ENCODE measurements at regions not wholly inside any gene's neighbourhood (a gene's known extent, or its start where the extent isn't known, plus 50 kb on each side); places are given as distances from the start of the nearest gene placed in this dataset.
"Not testable (repeated sequence)": the region's sequence is repeated elsewhere in the genome, so short reads cannot be mapped to it uniquely, and the experiment has no call there.

DNA sequence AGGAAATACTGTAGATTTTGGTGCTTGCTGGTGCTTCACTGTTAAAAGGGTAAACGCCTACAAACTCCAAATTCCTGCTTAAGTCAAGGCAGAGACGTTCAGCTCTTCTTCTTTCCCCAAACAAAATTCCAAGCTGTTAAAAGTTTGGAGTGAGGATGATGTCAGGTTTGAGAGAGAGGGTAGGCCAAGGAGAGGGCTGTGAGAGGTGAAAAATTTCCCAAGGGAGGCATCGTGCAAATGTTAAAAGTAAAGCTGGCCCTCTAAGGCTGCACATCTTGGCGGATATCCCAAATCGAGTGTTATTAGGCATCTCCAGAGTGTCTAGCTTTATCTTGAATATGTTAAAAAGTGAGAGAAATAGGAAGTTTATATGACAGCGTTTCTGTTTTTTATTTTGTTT, 651.8 kb downstream of the QKI start:
- DNase-seq (ENCODE audit: low read depth in 2 of 3, low spot score in 2 of 3), result no peak

- no peak for DNase-seq (ENCODE audit: low read depth in 2 of 3, low spot score in 2 of 3)
These were observed 648.8 kb downstream of the QKI start for GRCh38 chr6:164063346-164063745.

DNA sequence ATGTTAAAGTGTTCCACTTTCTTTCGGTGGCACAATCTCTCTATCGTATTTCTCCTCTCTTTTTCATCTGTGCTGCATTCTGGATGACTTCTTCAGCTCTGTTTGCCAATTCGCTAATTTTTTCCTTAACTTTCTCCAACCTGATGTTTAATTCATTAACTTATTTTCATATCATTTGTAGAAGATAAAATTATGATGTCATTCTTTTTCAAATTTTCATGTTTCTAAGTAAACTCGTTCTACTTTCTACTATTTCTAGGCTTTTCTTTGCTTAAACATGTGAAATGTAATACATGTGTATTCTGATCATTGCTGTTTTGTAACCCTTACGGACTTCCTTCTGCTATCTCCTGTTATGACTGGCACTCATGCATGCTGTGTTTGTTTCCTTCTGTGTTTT, 648.4 kb downstream of the QKI start:
- no peak for DNase-seq (ENCODE audit: low read depth in 2 of 3, low spot score in 2 of 3)

DNA sequence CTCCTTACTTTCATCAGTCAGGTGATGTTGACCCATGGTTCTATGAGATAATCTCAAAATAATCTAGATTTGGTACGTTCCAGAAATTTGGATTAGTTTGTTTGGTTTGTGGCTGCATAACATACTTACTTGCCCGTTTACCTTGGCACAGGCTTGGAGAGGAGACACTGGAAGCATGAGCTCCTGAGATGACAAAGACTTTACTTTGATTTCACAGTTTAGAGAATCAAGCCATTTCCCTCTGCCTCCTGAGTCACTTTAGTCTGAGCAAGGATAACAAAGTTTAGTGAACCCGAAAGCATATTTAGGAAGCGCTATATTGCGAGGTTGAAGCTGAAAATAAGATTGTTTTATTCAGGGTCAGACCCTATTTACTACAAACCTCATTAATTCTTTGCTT, 643.4 kb downstream of the QKI start:
- DNase-seq (ENCODE audit: low read depth in 2 of 3, low spot score in 2 of 3), result no peak

GRCh38 chr6:164051427-164051826, 636.9 kb downstream of the QKI start:
- no peak for DNase-seq (ENCODE audit: low read depth in 2 of 3, low spot score in 2 of 3)

- DNase-seq (ENCODE audit: low read depth in 2 of 3, low spot score in 2 of 3), result no peak
These were observed 635.0 kb downstream of the QKI start for GRCh38 chr6:164049517-164049988.

DNA sequence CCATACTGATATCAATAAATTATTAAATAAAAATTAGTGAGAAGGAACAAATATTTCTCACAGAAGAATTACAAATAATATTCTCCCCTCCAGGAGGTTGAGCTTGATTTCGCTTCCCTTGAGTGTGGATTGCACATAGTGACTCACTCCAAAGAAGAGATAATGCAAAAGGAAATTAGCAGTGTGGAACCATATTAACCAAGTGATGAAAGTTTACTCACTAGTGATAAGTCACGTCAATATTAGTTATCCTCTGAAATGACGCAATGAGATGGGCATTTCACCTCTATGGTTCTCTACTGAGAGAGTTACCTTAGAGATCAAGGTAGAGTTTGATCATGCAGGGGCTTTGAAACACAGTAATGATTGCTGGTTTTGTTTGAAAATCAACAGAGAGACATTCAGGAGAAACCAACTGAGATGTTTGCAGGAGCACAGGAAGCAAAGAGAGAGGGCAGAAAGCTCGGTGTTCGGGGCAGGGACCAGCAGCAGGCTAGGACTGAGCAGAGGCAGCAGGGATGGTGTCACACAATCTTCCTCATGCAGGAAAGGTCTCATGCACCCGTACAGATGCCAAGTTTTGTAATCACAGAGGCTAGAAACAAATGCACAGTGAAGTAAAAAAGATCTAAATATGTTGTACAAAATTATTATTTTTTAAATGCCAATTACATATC, 634.5 kb downstream of the QKI start:
- no peak for DNase-seq (ENCODE audit: low read depth in 2 of 3, low spot score in 2 of 3)

DNA sequence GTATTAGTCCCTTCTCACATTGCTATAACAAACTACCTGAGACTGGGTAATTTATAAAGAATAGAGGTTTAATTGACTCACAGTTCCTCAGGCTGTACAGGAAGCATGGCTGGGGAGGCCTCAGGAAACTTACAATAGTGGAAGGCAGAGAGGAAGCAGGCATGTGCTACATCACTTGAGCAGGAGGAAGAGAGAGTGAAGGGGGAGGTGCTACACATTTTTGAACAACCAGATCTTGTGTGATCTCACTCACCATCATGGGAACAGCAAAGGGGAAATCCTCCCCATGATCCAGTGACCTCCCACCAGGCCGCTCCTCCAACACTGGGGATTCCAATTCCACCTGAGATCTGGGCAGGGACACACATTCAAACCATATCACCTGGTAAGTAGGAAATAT, 630.6 kb downstream of the QKI start:
- DNase-seq (ENCODE audit: low read depth in 2 of 3, low spot score in 2 of 3), result no peak

DNA sequence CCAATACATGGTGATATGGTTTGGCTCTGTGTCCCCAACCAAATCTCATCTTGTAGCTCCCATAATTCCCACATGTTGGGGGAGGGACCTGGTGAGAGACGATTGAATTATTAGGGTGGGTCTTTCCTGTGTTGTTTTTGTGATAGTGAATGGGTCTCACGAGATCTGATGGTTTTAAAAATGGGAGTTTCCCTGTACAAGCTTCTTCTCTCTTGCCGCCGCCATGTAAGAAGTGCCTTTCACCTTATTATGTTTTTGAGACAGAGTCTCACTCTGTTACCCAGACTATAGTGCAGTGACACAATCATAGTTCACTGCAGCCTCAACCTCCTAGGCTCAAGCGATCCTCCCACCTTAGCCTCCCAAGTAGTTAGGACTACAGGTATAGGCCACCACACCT, 629.1 kb downstream of the QKI start:
- DNase-seq (ENCODE audit: low read depth in 2 of 3, low spot score in 2 of 3), result not testable (repeated sequence)

GRCh38 chr6:164042212-164042611, 627.7 kb downstream of the QKI start:
- peak in 2 of 3 donors; percentile 81 to 93 for DNase-seq (ENCODE audit: low read depth in 2 of 3, low spot score in 2 of 3)

DNA sequence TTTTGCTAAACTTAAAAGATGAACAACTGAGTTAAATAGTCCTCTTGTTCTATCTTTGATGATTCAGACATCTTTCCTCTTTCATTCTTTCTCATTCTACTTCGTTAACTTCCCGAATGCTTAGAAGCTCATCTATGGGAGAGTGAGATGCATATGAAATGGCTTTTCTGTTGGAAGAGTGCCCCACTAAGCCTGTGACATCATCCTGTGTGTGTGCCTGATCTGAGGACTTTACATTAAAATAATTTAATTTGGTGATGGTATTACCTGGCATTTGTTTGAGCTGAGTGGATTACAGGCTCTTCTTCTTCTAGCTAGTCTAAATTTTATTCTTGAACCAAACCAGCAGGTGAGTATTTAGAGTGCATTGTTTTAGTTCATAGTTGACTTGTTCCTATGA, 626.5 kb downstream of the QKI start:
- DNase-seq (ENCODE audit: low read depth in 2 of 3, low spot score in 2 of 3), result no peak

GRCh38 chr6:164039954-164040375, 625.4 kb downstream of the QKI start:
- peak in 2 of 3 donors; percentile 56 to 81 for DNase-seq (ENCODE audit: low read depth in 2 of 3, low spot score in 2 of 3)

DNA sequence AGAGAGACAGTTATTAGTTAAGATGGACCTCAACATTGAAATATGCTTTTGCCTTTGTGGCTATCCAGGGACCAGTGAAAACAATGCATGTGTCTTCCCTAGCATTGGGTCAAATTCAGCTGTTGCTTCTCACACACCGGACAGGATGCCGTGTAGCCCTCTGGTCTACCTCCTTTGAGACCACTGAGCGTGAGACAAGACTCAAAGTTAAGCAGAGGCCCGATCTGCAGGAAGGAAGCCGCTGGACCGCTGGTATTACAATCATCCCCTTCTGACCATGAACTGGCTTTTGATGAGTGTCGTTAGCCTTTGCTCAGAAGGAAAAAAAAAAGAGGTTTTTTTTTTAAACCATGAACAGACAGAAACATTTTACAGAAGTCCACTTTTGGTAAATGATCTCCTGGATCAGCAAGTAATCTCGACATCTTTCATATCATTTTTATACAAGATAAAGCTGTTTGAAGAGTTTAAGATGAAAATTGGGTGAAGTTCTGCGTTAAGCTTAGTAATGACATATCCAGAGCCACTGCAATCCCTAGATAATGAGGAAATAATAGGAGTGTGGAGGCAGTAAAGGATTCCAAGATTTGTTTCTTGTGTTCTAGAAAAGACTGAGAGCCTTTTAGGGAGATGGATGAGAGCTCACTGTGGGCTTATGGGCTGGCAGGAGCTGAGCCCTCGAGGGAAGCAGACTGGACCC, 622.8 kb downstream of the QKI start:
- peak in 2 of 3 donors; percentile 9 to 21 for DNase-seq (ENCODE audit: low read depth in 2 of 3, low spot score in 2 of 3)

DNA sequence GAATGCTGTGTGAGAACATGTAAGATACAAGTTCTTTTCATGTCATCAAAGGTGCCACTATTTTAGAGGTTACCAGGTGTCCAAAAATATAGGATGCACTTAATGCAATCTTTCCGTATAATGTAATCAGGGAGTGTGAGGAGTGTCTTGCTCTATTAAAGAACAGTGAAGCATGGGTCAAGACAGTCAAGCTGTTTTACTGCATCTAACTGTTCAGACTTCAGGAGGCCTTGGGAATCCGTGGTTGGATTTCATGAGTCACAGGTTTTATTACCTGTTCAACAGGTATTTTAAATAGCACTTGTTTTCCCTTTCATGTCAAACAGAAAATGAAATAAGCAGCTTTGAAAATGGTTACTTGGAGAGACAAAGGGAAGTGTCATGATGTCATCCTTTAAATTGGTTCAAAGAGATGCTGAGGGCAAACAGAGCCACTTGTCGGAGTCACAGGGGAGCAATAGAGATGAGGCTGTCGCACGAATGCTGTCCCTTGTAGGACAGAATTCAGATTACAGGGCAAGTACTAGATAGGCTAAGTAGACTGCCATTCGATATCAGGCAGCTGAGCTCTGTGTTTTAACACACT, 621.5 kb downstream of the QKI start:
- no peak for DNase-seq (ENCODE audit: low read depth in 2 of 3, low spot score in 2 of 3)

DNA sequence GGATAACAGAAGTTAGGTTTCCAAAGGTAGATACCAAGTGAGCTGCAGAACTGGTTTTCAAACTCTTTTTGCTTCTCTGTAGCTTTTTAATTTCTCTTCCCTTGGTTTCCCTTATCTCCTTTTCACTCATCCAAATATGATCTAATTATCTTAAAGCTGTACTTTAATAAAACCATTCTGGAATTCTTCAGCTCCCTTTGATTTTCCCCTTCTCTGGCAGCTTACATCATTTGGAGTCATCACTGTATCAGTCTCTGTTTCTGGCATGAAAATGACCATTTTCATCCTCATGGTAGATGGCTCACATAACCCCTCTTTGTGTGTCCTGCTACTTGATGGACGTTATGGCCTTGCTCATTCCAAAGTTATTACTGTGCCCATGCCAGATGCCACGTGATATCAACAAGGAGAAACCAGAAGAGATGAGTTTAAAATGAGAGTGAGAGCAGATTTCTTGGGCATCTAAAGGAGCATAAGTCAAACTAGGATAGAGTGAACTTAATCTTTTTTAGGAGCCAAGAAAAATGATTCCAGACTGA, 620.2 kb downstream of the QKI start:
- no peak for DNase-seq (ENCODE audit: low read depth in 2 of 3, low spot score in 2 of 3)

DNA sequence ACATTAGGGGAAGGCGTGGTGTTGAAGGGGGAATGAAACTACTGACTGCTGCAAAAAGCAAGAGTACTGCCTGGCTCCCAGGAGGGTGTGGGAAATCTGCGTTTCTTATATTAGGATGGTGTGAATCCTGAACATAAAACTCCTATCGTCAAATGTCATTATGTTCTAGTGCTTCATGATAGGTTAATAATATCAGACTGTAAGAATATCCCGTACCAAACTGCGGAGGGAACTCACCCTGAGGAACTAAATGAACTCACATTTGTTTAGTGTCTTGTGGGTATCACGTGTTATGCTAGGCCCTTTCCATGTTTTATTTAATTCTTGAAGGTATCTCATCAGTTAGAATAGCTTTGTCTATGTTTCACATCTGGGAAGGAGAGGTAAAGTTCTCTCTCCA, 610.7 kb downstream of the QKI start:
- DNase-seq (ENCODE audit: low read depth in 2 of 3, low spot score in 2 of 3), result no peak

- no peak for DNase-seq (ENCODE audit: low read depth in 2 of 3, low spot score in 2 of 3)
These were observed 609.0 kb downstream of the QKI start for GRCh38 chr6:164023535-164023934.

DNA sequence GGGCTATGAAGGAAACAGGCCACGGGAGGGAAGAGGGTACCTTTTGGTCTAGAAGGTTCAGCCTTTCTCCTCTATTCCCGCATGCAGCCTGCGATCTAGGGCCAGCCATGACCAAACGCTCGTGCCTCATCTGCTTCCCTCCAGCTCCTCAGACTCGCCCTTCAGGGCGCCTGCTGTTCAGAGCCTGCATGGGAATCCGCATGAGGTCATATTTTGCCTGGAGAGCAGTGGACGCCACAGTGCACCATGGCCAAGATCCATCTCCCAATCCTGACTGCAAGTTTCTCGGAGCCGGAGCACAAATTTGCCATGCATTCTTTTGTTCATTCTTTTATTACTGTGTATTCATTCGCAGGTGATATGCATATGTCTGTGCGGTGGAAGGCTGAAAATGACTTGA, 608.1 kb downstream of the QKI start:
- no peak for DNase-seq (ENCODE audit: low read depth in 2 of 3, low spot score in 2 of 3)

GRCh38 chr6:164021589-164022250, 607.2 kb downstream of the QKI start:
- peak in 1 of 3 donors; percentile 24 for DNase-seq (ENCODE audit: low read depth in 2 of 3, low spot score in 2 of 3)

DNA sequence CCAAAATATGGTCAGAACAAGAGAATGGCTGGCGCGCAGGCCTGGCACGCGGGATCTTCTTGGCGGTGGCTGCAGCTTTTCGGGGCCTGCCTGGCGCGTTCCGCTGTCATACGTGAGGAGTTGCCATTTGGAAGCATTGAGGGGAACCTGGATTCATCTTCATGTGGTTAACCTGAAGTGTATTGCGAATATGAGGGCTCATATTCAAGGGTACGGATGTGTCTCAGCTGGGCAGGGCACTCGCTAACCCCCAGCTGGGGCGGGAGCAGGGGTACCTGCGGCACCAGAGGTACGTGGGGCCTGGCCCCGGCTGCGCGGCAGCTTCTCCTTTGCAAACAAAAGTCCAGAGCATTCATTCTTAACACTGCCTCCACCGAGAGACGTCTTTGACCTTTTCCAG, 605.6 kb downstream of the QKI start:
- DNase-seq (ENCODE audit: low read depth in 2 of 3, low spot score in 2 of 3), result no peak

GRCh38 chr6:164018133-164018532, 603.6 kb downstream of the QKI start:
- DNase-seq (ENCODE audit: low read depth in 2 of 3, low spot score in 2 of 3), result no peak

Measured in hematopoietic multipotent progenitor cell (in vitro differentiated cells).